Nephron (organoid): ENCODE measurements at regions not wholly inside any gene's neighbourhood (a gene's known extent, or its start where the extent isn't known, plus 50 kb on each side); places are given as distances from the start of the nearest gene placed in this dataset.

Source experiments
- H3K27ac Mint-ChIP-seq, 3 experiments: 2 replicates each; pipeline ENCODE4 v1.8.0; 2020; ENCODE audit warnings: mixed read lengths in 3 of 3, mild to moderate bottlenecking in 2 of 3, moderate library complexity in 1 of 3
- H3K27me3 Mint-ChIP-seq: 2 replicates; pipeline ENCODE4 v1.8.0; 2021; ENCODE audit warnings: low read depth, mild to moderate bottlenecking, moderate library complexity, mixed read lengths
- H3K36me3 Mint-ChIP-seq: 2 replicates; pipeline ENCODE4 v1.8.0; 2020; ENCODE audit warnings: low read depth, mixed read lengths
- H3K4me1 Mint-ChIP-seq: 2 replicates; pipeline ENCODE4 v1.8.0; 2020; ENCODE audit warnings: mixed read lengths
- H3K4me3 Mint-ChIP-seq, 3 experiments: 2 replicates each; pipeline ENCODE4 v1.8.0; 2020; ENCODE audit warnings: mild to moderate bottlenecking in 3 of 3, mixed read lengths in 3 of 3, moderate library complexity in 2 of 3
- H3K9me3 Mint-ChIP-seq: 2 replicates; pipeline ENCODE4 v1.8.0; 2020; ENCODE audit warnings: mixed read lengths
- TF ChIP-seq, protein P1 (sequence below), 3 experiments: fragments of 200-600 bp; sonication (generic); IDR thresholded peaks; one replicate each; pipeline ENCODE4 v1.5.0; 2021; ENCODE audit warnings: antibody characterized with exemption in 3 of 3; ENCODE audit not compliant: unreplicated experiment in 3 of 3

DNA sequence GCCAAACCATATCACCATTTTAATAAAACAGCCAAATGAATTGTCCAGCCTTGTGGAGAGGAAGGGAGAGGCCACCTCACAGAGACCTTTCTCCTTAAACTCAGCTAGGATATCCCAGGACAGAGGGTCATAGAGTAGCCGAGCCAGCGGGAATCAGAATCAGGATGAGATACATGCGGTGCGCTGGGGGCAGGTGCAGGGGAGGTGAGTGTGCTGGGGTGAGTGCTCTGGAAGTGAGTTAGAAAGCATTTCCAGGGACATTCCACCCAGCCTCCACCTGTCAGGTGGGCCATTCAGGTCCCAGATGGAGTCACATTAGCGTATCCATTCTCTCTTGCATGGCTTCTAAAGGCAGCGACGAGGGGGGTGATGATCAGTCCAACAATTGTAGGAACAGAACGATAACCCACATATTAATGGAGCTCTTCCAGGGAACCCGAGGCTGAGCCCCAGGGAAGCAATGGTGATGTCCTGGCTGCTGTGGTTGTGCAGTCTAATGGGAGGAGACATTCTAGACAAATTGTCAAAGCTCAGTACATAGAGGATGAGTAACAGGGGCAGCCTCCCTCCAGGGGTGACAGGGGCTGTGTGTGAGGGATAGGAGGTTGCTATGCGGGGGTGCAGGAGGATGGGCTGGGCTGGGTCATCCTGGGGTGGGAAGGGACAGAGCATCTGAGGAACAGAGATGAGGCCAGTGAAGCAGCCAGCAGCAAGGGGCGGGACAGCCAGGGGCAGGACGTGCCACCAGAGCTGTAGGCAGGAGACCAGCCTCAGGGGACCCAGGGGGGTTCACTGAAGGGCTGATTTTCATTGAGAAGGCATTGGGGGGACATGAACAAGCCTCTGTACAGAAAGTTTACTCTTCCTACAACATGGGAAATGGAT is 88.7 kb upstream of the FRMD1 start:
- peak overlapping the region in 1 of 3 experiments; percentile 26 for H3K27ac Mint-ChIP-seq
- H3K9me3 Mint-ChIP-seq: no peaks in the 10 kb centered on the region
- TF ChIP-seq, protein P1, sequence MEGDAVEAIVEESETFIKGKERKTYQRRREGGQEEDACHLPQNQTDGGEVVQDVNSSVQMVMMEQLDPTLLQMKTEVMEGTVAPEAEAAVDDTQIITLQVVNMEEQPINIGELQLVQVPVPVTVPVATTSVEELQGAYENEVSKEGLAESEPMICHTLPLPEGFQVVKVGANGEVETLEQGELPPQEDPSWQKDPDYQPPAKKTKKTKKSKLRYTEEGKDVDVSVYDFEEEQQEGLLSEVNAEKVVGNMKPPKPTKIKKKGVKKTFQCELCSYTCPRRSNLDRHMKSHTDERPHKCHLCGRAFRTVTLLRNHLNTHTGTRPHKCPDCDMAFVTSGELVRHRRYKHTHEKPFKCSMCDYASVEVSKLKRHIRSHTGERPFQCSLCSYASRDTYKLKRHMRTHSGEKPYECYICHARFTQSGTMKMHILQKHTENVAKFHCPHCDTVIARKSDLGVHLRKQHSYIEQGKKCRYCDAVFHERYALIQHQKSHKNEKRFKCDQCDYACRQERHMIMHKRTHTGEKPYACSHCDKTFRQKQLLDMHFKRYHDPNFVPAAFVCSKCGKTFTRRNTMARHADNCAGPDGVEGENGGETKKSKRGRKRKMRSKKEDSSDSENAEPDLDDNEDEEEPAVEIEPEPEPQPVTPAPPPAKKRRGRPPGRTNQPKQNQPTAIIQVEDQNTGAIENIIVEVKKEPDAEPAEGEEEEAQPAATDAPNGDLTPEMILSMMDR (IDR thresholded peaks at IDR 0.05; ENCODE audit: unreplicated experiment in 3 of 3): no peak
- peaks cover 11% of the 10 kb centered on the region for H3K4me1 Mint-ChIP-seq
- H3K4me3 Mint-ChIP-seq: no peak overlapping the region
- H3K36me3 Mint-ChIP-seq: no peaks in the 10 kb centered on the region
- H3K27me3 Mint-ChIP-seq: peaks cover 11% of the 10 kb centered on the region

DNA sequence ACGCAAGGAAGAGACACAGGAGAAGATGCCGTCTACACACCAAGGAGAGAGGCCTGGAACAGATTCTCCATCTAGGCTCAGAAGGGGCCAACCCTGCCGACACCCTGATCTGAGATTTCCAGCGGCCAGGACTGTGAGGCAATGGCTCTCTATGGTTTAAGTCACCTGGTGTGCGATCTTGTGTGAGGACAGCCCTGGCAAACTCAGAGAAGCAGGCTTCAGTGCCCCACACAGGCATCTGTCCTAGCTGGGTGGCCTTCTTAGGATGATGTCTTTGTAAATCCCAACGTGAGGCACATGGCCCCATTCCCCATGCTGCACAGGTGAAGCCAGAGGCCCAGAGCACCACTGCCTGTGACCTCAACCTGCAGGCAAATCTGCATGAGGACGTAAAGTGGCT is 87.6 kb upstream of the FRMD1 start:
- no peak overlapping the region for H3K4me3 Mint-ChIP-seq
- H3K4me1 Mint-ChIP-seq: peaks cover 15% of the 10 kb centered on the region
- H3K36me3 Mint-ChIP-seq: no peaks in the 10 kb centered on the region
- H3K27ac Mint-ChIP-seq: no peak overlapping the region
- peaks cover 14% of the 10 kb centered on the region for H3K27me3 Mint-ChIP-seq
- TF ChIP-seq, protein P1 (IDR thresholded peaks at IDR 0.05; ENCODE audit: unreplicated experiment in 3 of 3): no peak
- H3K9me3 Mint-ChIP-seq: no peaks in the 10 kb centered on the region

GRCh38 chr6:168165891-168166290 is 86.9 kb upstream of the FRMD1 start:
- H3K36me3 Mint-ChIP-seq: no peaks in the 10 kb centered on the region
- H3K4me1 Mint-ChIP-seq: peaks cover 15% of the 10 kb centered on the region
- TF ChIP-seq, protein P1 (IDR thresholded peaks at IDR 0.05; ENCODE audit: unreplicated experiment in 3 of 3): no peak
- peaks cover 14% of the 10 kb centered on the region for H3K27me3 Mint-ChIP-seq
- H3K4me3 Mint-ChIP-seq: no peak overlapping the region
- no peaks in the 10 kb centered on the region for H3K9me3 Mint-ChIP-seq
- no peak overlapping the region for H3K27ac Mint-ChIP-seq

DNA sequence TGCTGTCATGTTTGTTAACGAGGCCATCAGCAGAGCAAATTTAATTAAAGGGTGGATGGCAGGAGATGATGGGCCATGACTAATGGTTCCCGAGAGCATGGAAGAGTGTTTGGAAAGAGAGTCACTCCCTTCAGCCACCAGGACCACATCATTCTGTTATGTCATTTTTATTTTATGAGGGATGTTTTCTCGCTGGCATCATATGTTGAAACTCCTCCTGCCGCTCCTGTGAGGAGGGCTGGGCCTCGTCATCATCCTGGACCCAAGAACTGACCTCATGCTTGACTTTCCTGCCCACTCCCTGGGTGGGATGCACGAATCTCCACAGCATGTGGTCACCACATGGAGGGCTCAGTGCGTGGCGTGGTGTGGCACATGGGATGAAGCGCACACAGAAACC is 86.4 kb upstream of the FRMD1 start:
- TF ChIP-seq, protein P1 (IDR thresholded peaks at IDR 0.05; ENCODE audit: unreplicated experiment in 3 of 3): no peak
- H3K36me3 Mint-ChIP-seq: no peaks in the 10 kb centered on the region
- peak overlapping the region in 2 of 3 experiments; percentile 4 to 45 for H3K27ac Mint-ChIP-seq
- no peaks in the 10 kb centered on the region for H3K9me3 Mint-ChIP-seq
- peaks cover 18% of the 10 kb centered on the region for H3K27me3 Mint-ChIP-seq
- H3K4me1 Mint-ChIP-seq: peaks cover 15% of the 10 kb centered on the region
- H3K4me3 Mint-ChIP-seq: no peak overlapping the region

DNA sequence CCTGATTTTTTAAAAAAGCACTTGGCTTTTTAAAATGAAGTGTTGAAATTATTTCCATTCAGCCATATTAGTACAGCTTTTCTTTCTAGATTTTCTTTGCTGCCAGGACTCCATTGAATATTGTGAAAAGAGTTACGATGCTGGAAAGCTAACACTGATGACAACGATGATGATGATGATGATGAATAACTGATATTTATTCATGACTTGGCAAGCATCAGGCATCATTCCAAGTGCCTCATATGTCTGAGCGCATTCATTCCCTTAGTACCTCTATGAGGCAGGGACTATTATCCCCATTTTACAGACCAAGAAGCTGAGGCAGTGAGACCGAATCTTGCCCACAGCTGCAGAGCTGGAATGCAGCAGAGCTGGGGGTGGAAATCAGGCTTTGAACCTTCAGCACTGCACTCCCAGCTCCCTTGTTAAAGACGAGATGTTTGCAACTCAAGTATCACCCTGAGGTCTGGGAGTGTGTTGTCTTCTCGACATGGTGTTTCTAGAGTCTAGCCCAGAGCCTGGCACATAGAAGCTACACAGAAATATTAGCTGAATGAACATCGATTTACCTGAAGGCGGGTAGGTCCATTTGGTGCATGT is 85.5 kb upstream of the FRMD1 start:
- no peaks in the 10 kb centered on the region for H3K9me3 Mint-ChIP-seq
- H3K27me3 Mint-ChIP-seq: peaks cover 26% of the 10 kb centered on the region
- peaks cover 22% of the 10 kb centered on the region for H3K4me1 Mint-ChIP-seq
- TF ChIP-seq, protein P1 (IDR thresholded peaks at IDR 0.05; ENCODE audit: unreplicated experiment in 3 of 3): no peak
- H3K27ac Mint-ChIP-seq: peak overlapping the region in 1 of 3 experiments; percentile 15
- H3K4me3 Mint-ChIP-seq: no peak overlapping the region
- no peaks in the 10 kb centered on the region for H3K36me3 Mint-ChIP-seq
